H9 (cell line): ENCODE measurements at regions not wholly inside any gene's neighbourhood (a gene's known extent, or its start where the extent isn't known, plus 50 kb on each side); places are given as distances from the start of the nearest gene placed in this dataset.

Source experiments
- DNase-seq: peaks from one replicate; pipeline ENCODE4 v3.0.0-alpha.2; 2017
- H2AFZ ChIP-seq: one replicate; pipeline ENCODE4 v1.6.1; 2013; ENCODE audit warnings: mild to moderate bottlenecking, low read length, control low read depth, moderate library complexity
- H2AK5ac ChIP-seq: 2 replicates; pipeline ENCODE4 v1.6.1; 2013; ENCODE audit warnings: low read length, control low read depth, mixed read lengths; ENCODE audit not compliant: insufficient read length
- H2BK120ac ChIP-seq: one replicate; pipeline ENCODE4 v1.6.1; 2013; ENCODE audit warnings: low read depth, mild to moderate bottlenecking, low read length, control low read depth, inconsistent platforms; ENCODE audit not compliant: poor library complexity, severe bottlenecking
- H2BK12ac ChIP-seq: 2 replicates; pipeline ENCODE4 v1.6.1; 2013; ENCODE audit warnings: low read length, control low read depth, mixed read lengths, low read depth; ENCODE audit not compliant: insufficient read length
- H2BK15ac ChIP-seq: 2 replicates; pipeline ENCODE4 v1.6.1; 2013; ENCODE audit warnings: low read depth, low read length, control low read depth
- H2BK20ac ChIP-seq: one replicate; pipeline ENCODE4 v1.6.1; 2013; ENCODE audit warnings: low read depth, mild to moderate bottlenecking, low read length, control low read depth, inconsistent platforms; ENCODE audit not compliant: poor library complexity, severe bottlenecking
- H2BK5ac ChIP-seq: 2 replicates; pipeline ENCODE4 v1.6.1; 2013; ENCODE audit warnings: low read length, control low read depth, mixed read lengths; ENCODE audit not compliant: insufficient read length
- H3K14ac ChIP-seq: 2 replicates; pipeline ENCODE4 v1.6.1; 2013; ENCODE audit warnings: low read length, control low read depth; ENCODE audit not compliant: insufficient read depth
- H3K18ac ChIP-seq: 2 replicates; pipeline ENCODE4 v1.6.1; 2013; ENCODE audit warnings: low read depth, mild to moderate bottlenecking, mixed read lengths, low read length, control low read depth; ENCODE audit not compliant: insufficient read length
- H3K23ac ChIP-seq: 2 replicates; pipeline ENCODE4 v1.6.1; 2013; ENCODE audit warnings: low read length, control low read depth, mixed read lengths, low read depth; ENCODE audit not compliant: insufficient read length
- H3K23me2 ChIP-seq: 2 replicates; pipeline ENCODE4 v1.6.1; 2013; ENCODE audit warnings: low read depth, mild to moderate bottlenecking, mixed read lengths, low read length, control low read depth; ENCODE audit not compliant: insufficient read length, poor library complexity, severe bottlenecking
- H3K27ac ChIP-seq: 2 replicates; pipeline ENCODE4 v1.5.1; 2013; ENCODE audit warnings: low read length, control low read depth, mixed read lengths, low read depth; ENCODE audit not compliant: insufficient read length
- H3K27me3 ChIP-seq: 2 replicates; pipeline ENCODE4 v1.6.1; 2013; ENCODE audit warnings: low read length, control low read depth, inconsistent platforms; ENCODE audit not compliant: insufficient read depth
- H3K4ac ChIP-seq: 2 replicates; pipeline ENCODE4 v1.6.1; 2013; ENCODE audit warnings: low read depth, mild to moderate bottlenecking, control low read depth, inconsistent platforms, low read length, moderate library complexity
- H3K4me1 ChIP-seq: 2 replicates; pipeline ENCODE4 v1.6.1; 2013; ENCODE audit warnings: low read length, control low read depth, inconsistent platforms; ENCODE audit not compliant: insufficient read depth
- H3K4me2 ChIP-seq: 2 replicates; pipeline ENCODE4 v1.6.1; 2013; ENCODE audit warnings: low read length, control low read depth, mixed read lengths; ENCODE audit not compliant: insufficient read length, insufficient read depth
- H3K56ac ChIP-seq: 2 replicates; pipeline ENCODE4 v1.6.1; 2013; ENCODE audit warnings: low read depth, mild to moderate bottlenecking, mixed read lengths, low read length, control low read depth; ENCODE audit not compliant: insufficient read length
- H3K79me1 ChIP-seq: 2 replicates; pipeline ENCODE4 v1.6.1; 2013; ENCODE audit warnings: low read depth, mild to moderate bottlenecking, moderate library complexity, low read length, control low read depth, inconsistent platforms; ENCODE audit not compliant: insufficient read depth, poor library complexity, severe bottlenecking
- H3K79me2 ChIP-seq: 2 replicates; pipeline ENCODE4 v1.6.1; 2013; ENCODE audit warnings: low read length, control low read depth, inconsistent platforms; ENCODE audit not compliant: insufficient read depth
- H3K9ac ChIP-seq: 2 replicates; pipeline ENCODE4 v1.6.1; 2013; ENCODE audit warnings: low read length, control low read depth, mixed read lengths; ENCODE audit not compliant: insufficient read length; ENCODE audit errors: extremely low read depth
- H3K9me3 ChIP-seq: one replicate; pipeline ENCODE4 v1.6.1; 2013; ENCODE audit warnings: low read depth, low read length, inconsistent platforms; ENCODE audit not compliant: control insufficient read depth
- H3T11ph ChIP-seq: one replicate; pipeline ENCODE4 v1.6.1; 2013; ENCODE audit warnings: mild to moderate bottlenecking, low read length, control low read depth, inconsistent platforms
- H4K20me1 ChIP-seq: one replicate; pipeline ENCODE4 v1.6.1; 2013; ENCODE audit not compliant: control insufficient read depth, insufficient read length, insufficient read depth
- H4K5ac ChIP-seq: 2 replicates; pipeline ENCODE4 v1.6.1; 2013; ENCODE audit warnings: low read depth, mild to moderate bottlenecking, mixed read lengths, low read length, control low read depth; ENCODE audit not compliant: insufficient read length
- H4K8ac ChIP-seq: replicated peaks from 2 replicates; pipeline ENCODE4 v1.6.1; 2013; ENCODE audit warnings: low read length, control low read depth, mixed read lengths, low read depth; ENCODE audit not compliant: insufficient read length
- H4K91ac ChIP-seq: 2 replicates; pipeline ENCODE4 v1.6.1; 2013; ENCODE audit warnings: low read depth, mild to moderate bottlenecking, moderate library complexity, mixed read lengths, low read length, control low read depth; ENCODE audit not compliant: insufficient read length
- H3K27ac Mint-ChIP-seq, 3 experiments: 2 replicates in 2 of 3; 3 replicates in 1 of 3; pipeline ENCODE4 v1.8.0; 2020 to 2021; ENCODE audit warnings: mixed read lengths in 3 of 3, mild to moderate bottlenecking in 1 of 3, moderate library complexity in 1 of 3
- H3K27me3 Mint-ChIP-seq: 2 replicates; pipeline ENCODE4 v1.8.0; 2021; ENCODE audit warnings: low read depth, mild to moderate bottlenecking, moderate library complexity, mixed read lengths
- H3K36me3 Mint-ChIP-seq, 3 experiments: 2 replicates in 2 of 3; 3 replicates in 1 of 3; pipeline ENCODE4 v1.8.0; 2020 to 2021; ENCODE audit warnings: low read depth in 3 of 3, mixed read lengths in 3 of 3; ENCODE audit not compliant: insufficient read depth in 1 of 3
- H3K4me1 Mint-ChIP-seq, 2 experiments: 2 replicates each; pipeline ENCODE4 v1.8.0; 2020; ENCODE audit warnings: mixed read lengths in 2 of 2
- H3K4me3 Mint-ChIP-seq, 2 experiments: 2 replicates in 1 of 2; 3 replicates in 1 of 2; pipeline ENCODE4 v1.8.0; 2020 to 2021; ENCODE audit warnings: mild to moderate bottlenecking in 2 of 2, mixed read lengths in 2 of 2, moderate library complexity in 1 of 2
- H3K9me3 Mint-ChIP-seq, 2 experiments: 2 replicates in 1 of 2; 3 replicates in 1 of 2; pipeline ENCODE4 v1.8.0; 2020; ENCODE audit warnings: mild to moderate bottlenecking in 2 of 2, mixed read lengths in 2 of 2, moderate library complexity in 1 of 2
- WGBS: extraction: QIAGEN DNeasy Blood & Tissue Kit; methylation state at CpG from one replicate; pipeline ENCODE4 v1.1.7; 2013; ENCODE audit warnings: missing lambda C conversion rate, low lambda C conversion rate, mixed read lengths; ENCODE audit not compliant: insufficient read length; ENCODE audit errors: extremely low coverage; 5-methylcytosine and 5-hydroxymethylcytosine counted together
- TF ChIP-seq, protein P1 (sequence below): fragments of 200-600 bp; sonication (generic); conservative IDR thresholded peaks from 3 replicates; pipeline ENCODE4 v1.8.0; 2021; ENCODE audit warnings: antibody characterized with exemption, mild to moderate bottlenecking

- H2BK120ac ChIP-seq = no peak overlapping the region
- no peak overlapping the region for H3K56ac ChIP-seq
- no peak overlapping the region for H3K9ac ChIP-seq
- no peak overlapping the region for H2BK5ac ChIP-seq
- H3K79me1 ChIP-seq = no peaks in the 10 kb centered on the region
- Mint-ChIP-seq H3K4me3 (no peak overlapping the region), H3K9me3 (no peaks in the 10 kb centered on the region), H3K4me1 (no peaks in the 10 kb centered on the region), H3K27me3 (no peaks in the 10 kb centered on the region; the same call in 1 of the 2 replicates), H3K27ac (no peak overlapping the region), H3K36me3 (no peaks in the 10 kb centered on the region)
- WGBS = no CpG with 5 or more reads among the region's 2 CpGs
- H4K20me1 ChIP-seq = no peaks in the 10 kb centered on the region
- no peak overlapping the region for H3T11ph ChIP-seq
- H2AFZ ChIP-seq = no peak overlapping the region
- no peaks in the 10 kb centered on the region for H3K27me3 ChIP-seq
- H3K18ac ChIP-seq = no peak overlapping the region
- no peak overlapping the region for H3K27ac ChIP-seq
- TF ChIP-seq, protein P1, sequence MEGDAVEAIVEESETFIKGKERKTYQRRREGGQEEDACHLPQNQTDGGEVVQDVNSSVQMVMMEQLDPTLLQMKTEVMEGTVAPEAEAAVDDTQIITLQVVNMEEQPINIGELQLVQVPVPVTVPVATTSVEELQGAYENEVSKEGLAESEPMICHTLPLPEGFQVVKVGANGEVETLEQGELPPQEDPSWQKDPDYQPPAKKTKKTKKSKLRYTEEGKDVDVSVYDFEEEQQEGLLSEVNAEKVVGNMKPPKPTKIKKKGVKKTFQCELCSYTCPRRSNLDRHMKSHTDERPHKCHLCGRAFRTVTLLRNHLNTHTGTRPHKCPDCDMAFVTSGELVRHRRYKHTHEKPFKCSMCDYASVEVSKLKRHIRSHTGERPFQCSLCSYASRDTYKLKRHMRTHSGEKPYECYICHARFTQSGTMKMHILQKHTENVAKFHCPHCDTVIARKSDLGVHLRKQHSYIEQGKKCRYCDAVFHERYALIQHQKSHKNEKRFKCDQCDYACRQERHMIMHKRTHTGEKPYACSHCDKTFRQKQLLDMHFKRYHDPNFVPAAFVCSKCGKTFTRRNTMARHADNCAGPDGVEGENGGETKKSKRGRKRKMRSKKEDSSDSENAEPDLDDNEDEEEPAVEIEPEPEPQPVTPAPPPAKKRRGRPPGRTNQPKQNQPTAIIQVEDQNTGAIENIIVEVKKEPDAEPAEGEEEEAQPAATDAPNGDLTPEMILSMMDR = no peak
- H4K8ac ChIP-seq = no peak overlapping the region
- H2BK20ac ChIP-seq = no peak overlapping the region
- H2BK15ac ChIP-seq = no peak overlapping the region
- no peak overlapping the region for H3K4me2 ChIP-seq
- H4K91ac ChIP-seq = no peak overlapping the region
- no peaks in the 10 kb centered on the region for H3K9me3 ChIP-seq
- no peak for DNase-seq
- no peaks in the 10 kb centered on the region for H3K23me2 ChIP-seq
- no peak overlapping the region for H3K4ac ChIP-seq
- H3K14ac ChIP-seq = no peak overlapping the region
- no peak overlapping the region for H2BK12ac ChIP-seq
- H3K79me2 ChIP-seq = no peaks in the 10 kb centered on the region
- H3K4me1 ChIP-seq = no peaks in the 10 kb centered on the region
- H4K5ac ChIP-seq = no peak overlapping the region
- H2AK5ac ChIP-seq = no peak overlapping the region
- no peak overlapping the region for H3K23ac ChIP-seq
Observed at GRCh38 chr4:186422296-186422695, 133.1 kb downstream of the MTNR1A start.
